ENCODE measurements at regions not wholly inside any gene's neighbourhood (a gene's known extent, or its start where the extent isn't known, plus 50 kb on each side); places are given as distances from the start of the nearest gene placed in this dataset.

DNA sequence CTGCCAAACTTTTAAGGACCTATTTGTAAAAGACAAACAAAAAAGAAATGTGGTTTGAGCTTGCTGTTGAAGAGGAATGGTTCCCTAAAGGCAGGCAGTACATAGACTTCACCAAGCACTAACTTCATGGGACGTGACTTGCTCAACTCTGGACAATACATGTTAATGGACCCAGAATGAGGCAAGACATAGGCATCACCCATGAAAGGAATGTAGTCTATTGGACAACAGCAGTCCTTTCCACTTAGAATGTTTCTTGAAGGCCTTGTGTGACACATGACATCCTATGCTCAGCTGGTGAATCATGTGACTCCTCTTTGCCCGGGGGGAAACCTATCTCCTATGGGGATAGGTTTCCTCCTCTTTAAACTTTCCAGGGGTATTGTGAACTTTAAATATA is 246.4 kb upstream of the BLID start:
- intact Hi-C loops (cut with DNase I): no loop called here
- H3K36me3 ChIP-seq: no peaks in the 10 kb centered on the region
- no peaks in the 10 kb centered on the region for H3K27me3 ChIP-seq
- TF ChIP-seq, protein P1, sequence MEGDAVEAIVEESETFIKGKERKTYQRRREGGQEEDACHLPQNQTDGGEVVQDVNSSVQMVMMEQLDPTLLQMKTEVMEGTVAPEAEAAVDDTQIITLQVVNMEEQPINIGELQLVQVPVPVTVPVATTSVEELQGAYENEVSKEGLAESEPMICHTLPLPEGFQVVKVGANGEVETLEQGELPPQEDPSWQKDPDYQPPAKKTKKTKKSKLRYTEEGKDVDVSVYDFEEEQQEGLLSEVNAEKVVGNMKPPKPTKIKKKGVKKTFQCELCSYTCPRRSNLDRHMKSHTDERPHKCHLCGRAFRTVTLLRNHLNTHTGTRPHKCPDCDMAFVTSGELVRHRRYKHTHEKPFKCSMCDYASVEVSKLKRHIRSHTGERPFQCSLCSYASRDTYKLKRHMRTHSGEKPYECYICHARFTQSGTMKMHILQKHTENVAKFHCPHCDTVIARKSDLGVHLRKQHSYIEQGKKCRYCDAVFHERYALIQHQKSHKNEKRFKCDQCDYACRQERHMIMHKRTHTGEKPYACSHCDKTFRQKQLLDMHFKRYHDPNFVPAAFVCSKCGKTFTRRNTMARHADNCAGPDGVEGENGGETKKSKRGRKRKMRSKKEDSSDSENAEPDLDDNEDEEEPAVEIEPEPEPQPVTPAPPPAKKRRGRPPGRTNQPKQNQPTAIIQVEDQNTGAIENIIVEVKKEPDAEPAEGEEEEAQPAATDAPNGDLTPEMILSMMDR (IDR thresholded peaks at IDR 0.05): no peak
- TF ChIP-seq POLR2A (IDR thresholded peaks at IDR 0.05): no peak
- DNase-seq: no peak
- H3K4me1 ChIP-seq: peaks cover 0 to 7% (median 3%) of the 10 kb centered on the region in 3 donors
- 93 to 97% methylated on average over 2 of the region's 2 CpGs for WGBS, 2 donors
- no peak overlapping the region for H3K4me3 ChIP-seq
- no peak overlapping the region for H3K27ac ChIP-seq
- no peaks in the 10 kb centered on the region for H3K9me3 ChIP-seq

DNA sequence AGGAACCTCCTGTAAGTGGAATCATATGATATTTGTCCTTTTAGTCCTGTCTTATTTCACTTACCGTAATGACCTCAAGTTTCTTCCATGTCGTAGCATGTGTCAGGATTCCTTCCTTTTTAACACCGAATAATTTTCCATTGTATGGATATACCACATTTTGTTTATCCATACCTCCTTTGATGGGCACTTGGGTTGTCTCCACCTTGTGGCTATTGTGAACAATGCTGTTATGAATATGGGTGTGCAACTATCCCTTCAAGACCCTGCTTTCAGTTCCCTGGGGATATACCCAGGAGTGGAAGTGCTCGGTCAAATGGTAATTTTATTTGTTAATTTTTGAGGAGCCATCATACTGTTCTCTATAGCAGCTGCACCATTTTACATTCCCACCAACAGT is 244.9 kb upstream of the BLID start:
- no peaks in the 10 kb centered on the region for H3K4me1 ChIP-seq
- intact Hi-C loops (cut with DNase I): no loop called here
- no peaks in the 10 kb centered on the region for H3K9me3 ChIP-seq
- DNase-seq: no peak
- H3K4me3 ChIP-seq: no peak overlapping the region
- WGBS, 2 donors: 92 to 94% methylated on average over 4 of the region's 4 CpGs
- H3K36me3 ChIP-seq: no peaks in the 10 kb centered on the region
- TF ChIP-seq, protein P1 (IDR thresholded peaks at IDR 0.05): peak in 1 of 6 experiments; percentile 27
- TF ChIP-seq POLR2A (IDR thresholded peaks at IDR 0.05): no peak
- no peak overlapping the region for H3K27ac ChIP-seq
- H3K27me3 ChIP-seq: no peaks in the 10 kb centered on the region

DNA sequence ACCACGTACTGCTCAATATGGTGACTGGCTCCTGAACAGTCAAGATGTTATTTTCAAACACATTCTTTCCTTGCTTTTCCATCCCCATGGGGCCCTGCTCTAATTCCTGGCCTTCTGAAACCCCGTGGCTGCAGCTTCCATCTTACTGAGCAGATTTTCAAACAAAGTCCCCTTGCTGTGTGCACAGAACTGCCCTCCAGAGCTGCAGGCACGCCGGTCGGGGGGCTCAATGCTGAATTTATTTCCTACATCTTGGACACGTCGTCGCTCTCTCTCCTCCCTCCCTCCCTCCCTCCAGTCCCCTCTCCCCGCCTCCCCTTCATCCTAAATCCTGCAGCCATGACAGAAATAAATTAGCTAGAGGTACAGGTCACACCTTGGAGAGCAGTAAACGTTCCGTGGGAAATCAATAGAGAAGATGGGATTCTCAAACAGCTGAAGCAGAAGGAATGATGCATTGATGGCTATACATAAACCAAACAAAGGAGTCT is 243.1 kb upstream of the BLID start:
- Histone ChIP-seq H3K9me3 (no peaks in the 10 kb centered on the region), H3K36me3 (no peaks in the 10 kb centered on the region), H3K27me3 (no peaks in the 10 kb centered on the region), H3K27ac (no peak overlapping the region), H3K4me3 (no peak overlapping the region), H3K4me1 (no peaks in the 10 kb centered on the region)
- TF ChIP-seq POLR2A (IDR thresholded peaks at IDR 0.05): no peak
- TF ChIP-seq, protein P1 (IDR thresholded peaks at IDR 0.05): no peak
- no peak for DNase-seq
- intact Hi-C loops (cut with DNase I): no loop called here
- WGBS, 2 donors: 45 to 70% methylated on average over 8 to 10 of the region's 11 CpGs

DNA sequence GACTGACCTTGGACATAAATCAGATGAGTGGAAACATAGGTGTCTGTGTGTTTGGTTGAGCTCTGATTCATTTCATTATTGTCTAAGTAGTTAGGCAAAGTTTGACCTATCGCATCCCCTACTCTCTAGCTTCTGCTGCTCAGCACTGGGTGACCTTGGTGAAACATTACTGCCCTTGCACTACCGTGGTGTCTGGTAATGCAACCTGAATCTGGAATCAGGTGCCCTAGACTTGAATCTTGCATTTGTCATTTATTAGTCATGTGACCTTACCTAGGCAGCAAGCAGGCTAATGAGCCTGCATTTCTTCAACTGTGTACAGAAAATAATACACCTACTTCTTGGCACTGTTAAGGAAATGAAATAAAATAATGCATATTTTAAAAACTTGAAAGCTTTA is 242.3 kb upstream of the BLID start:
- TF ChIP-seq, protein P1 (IDR thresholded peaks at IDR 0.05): no peak
- no peak for TF ChIP-seq POLR2A (IDR thresholded peaks at IDR 0.05)
- Histone ChIP-seq H3K9me3 (no peaks in the 10 kb centered on the region), H3K27me3 (no peaks in the 10 kb centered on the region), H3K36me3 (no peaks in the 10 kb centered on the region), H3K4me3 (no peak overlapping the region), H3K4me1 (no peaks in the 10 kb centered on the region), H3K27ac (no peak overlapping the region)
- 61 to 64% methylated on average over 2 of the region's 2 CpGs for WGBS, 2 donors
- intact Hi-C loops (cut with DNase I): no loop called here
- DNase-seq: no peak

DNA sequence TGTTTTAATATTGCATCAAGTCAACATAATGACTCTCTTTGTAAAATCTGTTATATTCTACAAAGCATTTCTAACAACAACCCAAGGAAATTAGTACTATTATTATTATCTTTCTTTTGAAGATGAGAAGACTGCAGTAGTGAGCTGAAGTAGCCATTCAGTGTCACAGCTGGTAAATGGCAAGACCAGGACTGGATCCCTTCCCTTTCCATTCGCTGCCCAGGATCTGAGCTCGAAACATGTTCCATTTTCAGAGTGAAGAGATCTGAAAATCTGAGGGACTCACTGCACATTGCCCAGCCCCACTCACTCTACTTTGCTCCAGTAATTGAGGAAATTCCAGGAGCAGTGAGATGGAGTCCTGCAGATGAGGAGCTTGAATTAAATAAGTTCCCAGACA is 240.0 kb upstream of the BLID start:
- no peaks in the 10 kb centered on the region for H3K9me3 ChIP-seq

More for the DNA sequence above, 240.0 kb upstream of the BLID start:
- H3K4me1 ChIP-seq: no peaks in the 10 kb centered on the region
- intact Hi-C loops (cut with DNase I): no loop called here
- H3K36me3 ChIP-seq: no peaks in the 10 kb centered on the region
- TF ChIP-seq, protein P1 (IDR thresholded peaks at IDR 0.05): no peak
- TF ChIP-seq POLR2A (IDR thresholded peaks at IDR 0.05): no peak
- no peak for DNase-seq
- no peak overlapping the region for H3K27ac ChIP-seq
- WGBS, 2 donors: 69 to 89% methylated on average over 2 of the region's 2 CpGs
- no peaks in the 10 kb centered on the region for H3K27me3 ChIP-seq
- no peak overlapping the region for H3K4me3 ChIP-seq
